Lower leg skin (tissue), 3 donors: ENCODE measurements at regions not wholly inside any gene's neighbourhood (a gene's known extent, or its start where the extent isn't known, plus 50 kb on each side); places are given as distances from the start of the nearest gene placed in this dataset.

ENCODE experiments used
- CTCF ChIP-seq, 3 donors: fragments of 450-650 bp; IDR thresholded peaks; one replicate each; pipeline ENCODE4 v1.5.1; 2016; ENCODE audit warnings: antibody characterized with exemption in 3 of 3, mild to moderate bottlenecking in 3 of 3, moderate library complexity in 2 of 3
- POLR2A ChIP-seq, 2 donors: fragments of 450-650 bp; IDR thresholded peaks; one replicate each; pipeline ENCODE4 v1.6.1; 2016 to 2017; ENCODE audit warnings: antibody characterized with exemption in 2 of 2, mild to moderate bottlenecking in 1 of 2, moderate library complexity in 1 of 2

- TF ChIP-seq CTCF (IDR thresholded peaks at IDR 0.05), result no peak
- no peak for TF ChIP-seq POLR2A (IDR thresholded peaks at IDR 0.05)
These were observed 362.0 kb downstream of the FSIP2 start for GRCh38 chr2:186100636-186101035.
